ENCODE measurements at regions not wholly inside any gene's neighbourhood (a gene's known extent, or its start where the extent isn't known, plus 50 kb on each side); places are given as distances from the start of the nearest gene placed in this dataset.
A peak's percentile ranks its signal among the peaks of the same experiment; 100 is the strongest.

DNA sequence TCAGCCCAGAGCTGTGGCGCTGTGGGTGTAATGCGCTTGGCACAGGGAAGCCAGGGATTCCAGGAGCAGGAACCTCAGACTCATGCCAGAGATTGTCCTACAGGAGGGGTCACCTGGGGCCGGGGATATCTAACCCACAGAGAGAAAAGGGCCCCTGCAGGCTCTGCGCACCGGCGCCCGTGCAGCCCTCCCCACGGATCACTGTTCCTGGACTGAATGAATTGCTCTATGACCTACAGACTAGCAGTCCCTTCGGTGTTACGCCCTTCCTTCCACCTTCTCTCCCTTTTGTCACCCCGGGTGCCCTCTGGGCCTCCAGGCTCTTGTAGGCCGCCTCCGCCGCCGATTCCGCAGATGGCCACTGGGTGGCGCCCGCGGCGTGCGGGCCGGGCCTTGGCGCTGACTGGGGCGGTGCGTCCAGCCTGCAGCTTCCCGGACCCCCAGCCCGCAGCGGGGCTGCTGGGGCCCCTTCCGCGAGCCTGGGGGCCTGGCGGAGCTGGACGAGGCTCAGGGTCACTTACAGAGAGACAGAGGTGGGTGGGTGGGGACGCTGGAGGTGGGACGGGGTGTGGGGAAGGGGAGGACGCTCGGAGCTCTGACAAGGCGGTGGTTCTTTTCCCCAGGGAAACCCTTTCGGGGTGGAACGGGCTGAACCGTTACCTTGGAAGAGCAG is 101.3 kb downstream of the IER5 start:
- TF ChIP-seq RAD21 (IDR thresholded peaks at IDR 0.05; ENCODE audit: low read depth) (peak; percentile 97), EZH2phosphoT487 (IDR thresholded peaks at IDR 0.05; ENCODE audit: borderline replicate concordance) (no peak), YY1 (IDR thresholded peaks at IDR 0.05; ENCODE audit: extremely low read depth, insufficient replicate concordance, low read depth, low read length) (no peak), EGR1 (IDR thresholded peaks at IDR 0.05; ENCODE audit: low read depth) (no peak), POLR2A (IDR thresholded peaks at IDR 0.05; ENCODE audit: borderline replicate concordance, extremely low read depth, insufficient read depth, insufficient read length) (no peak)
- TF ChIP-seq, protein P1, sequence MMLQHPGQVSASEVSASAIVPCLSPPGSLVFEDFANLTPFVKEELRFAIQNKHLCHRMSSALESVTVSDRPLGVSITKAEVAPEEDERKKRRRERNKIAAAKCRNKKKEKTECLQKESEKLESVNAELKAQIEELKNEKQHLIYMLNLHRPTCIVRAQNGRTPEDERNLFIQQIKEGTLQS (IDR thresholded peaks at IDR 0.05) = no peak
- TF ChIP-seq, protein P2, sequence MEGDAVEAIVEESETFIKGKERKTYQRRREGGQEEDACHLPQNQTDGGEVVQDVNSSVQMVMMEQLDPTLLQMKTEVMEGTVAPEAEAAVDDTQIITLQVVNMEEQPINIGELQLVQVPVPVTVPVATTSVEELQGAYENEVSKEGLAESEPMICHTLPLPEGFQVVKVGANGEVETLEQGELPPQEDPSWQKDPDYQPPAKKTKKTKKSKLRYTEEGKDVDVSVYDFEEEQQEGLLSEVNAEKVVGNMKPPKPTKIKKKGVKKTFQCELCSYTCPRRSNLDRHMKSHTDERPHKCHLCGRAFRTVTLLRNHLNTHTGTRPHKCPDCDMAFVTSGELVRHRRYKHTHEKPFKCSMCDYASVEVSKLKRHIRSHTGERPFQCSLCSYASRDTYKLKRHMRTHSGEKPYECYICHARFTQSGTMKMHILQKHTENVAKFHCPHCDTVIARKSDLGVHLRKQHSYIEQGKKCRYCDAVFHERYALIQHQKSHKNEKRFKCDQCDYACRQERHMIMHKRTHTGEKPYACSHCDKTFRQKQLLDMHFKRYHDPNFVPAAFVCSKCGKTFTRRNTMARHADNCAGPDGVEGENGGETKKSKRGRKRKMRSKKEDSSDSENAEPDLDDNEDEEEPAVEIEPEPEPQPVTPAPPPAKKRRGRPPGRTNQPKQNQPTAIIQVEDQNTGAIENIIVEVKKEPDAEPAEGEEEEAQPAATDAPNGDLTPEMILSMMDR (IDR thresholded peaks at IDR 0.05 in 2 of 3, conservative IDR thresholded peaks at IDR 0.05 in 1 of 3; ENCODE audit: borderline replicate concordance in 1 of 3, insufficient read depth in 1 of 3, low read depth in 2 of 3, low read length in 2 of 3) = peak; percentile 97 to 99 (median 98)
- CTCF ChIA-PET = interaction anchor here (0.6 to 3.3 kb wide), 7 partner anchors 231 to 891 kb away, joined by 3 to 46 read pairs (median 3); no protein-coding TSS in a partner anchor
- Histone ChIP-seq H2AFZ (ENCODE audit: low read depth, low read length, poor library complexity, severe bottlenecking) (peak overlapping the region; percentile 61), H3K4me2 (ENCODE audit: low read length) (peak overlapping the region; percentile 62), H3K27me3 (ENCODE audit: insufficient read depth, low read length) (0 out of 2 replicates have a peak, but pooled peaks cover 9% of the 10 kb centered on the region), H3K27ac (ENCODE audit: low read depth, low read length) (no peak overlapping the region), H3K4me1 (ENCODE audit: control insufficient read depth in 1 of 2, insufficient read depth in 2 of 2, low read length in 2 of 2) (peaks cover 0 to 5% of the 10 kb centered on the region in 2 experiments; a peak in 1 of 4 replicates), H3K9me3 (ENCODE audit: control insufficient read depth in 1 of 2, insufficient read depth in 1 of 2, low read depth in 1 of 2, low read length in 2 of 2) (no peaks in the 10 kb centered on the region), H3K36me3 (ENCODE audit: control insufficient read depth in 1 of 2, insufficient read depth in 2 of 2, low read length in 2 of 2) (no peaks in the 10 kb centered on the region), H3K9me2 (ENCODE audit: insufficient read depth) (no peaks in the 10 kb centered on the region), H4K20me1 (ENCODE audit: insufficient read depth) (no peaks in the 10 kb centered on the region), H3K79me2 (ENCODE audit: insufficient read depth, low read length) (no peaks in the 10 kb centered on the region), H3K9ac (ENCODE audit: low read length) (no peak overlapping the region), H3K4me3 (replicated peaks in 1 of 2; ENCODE audit: low read depth in 1 of 2, low read length in 2 of 2) (peak overlapping the region in 1 of 2 experiments; percentile 25; a peak in 3 of 4 replicates)
- DNase-seq (ENCODE audit: low read depth, low spot score) (peak; percentile 19), ATAC-seq (peak; percentile 98)
- POLR2A ChIA-PET = no interaction called here
- intact Hi-C loops (cut with micrococcal nuclease) = loop anchor here (1.0 to 10.0 kb wide), 4 partner anchors 235 to 747 kb away; no protein-coding TSS in a partner anchor
- BruUV-seq (replicated peaks) = no TSS peak
- RAD21 ChIA-PET (ENCODE audit: low non-redundant PET in 1 of 2, low total read pairs in 2 of 2, uncharacterized antibody in 2 of 2, unreplicated experiment in 2 of 2) = interaction anchor here (0.6 to 1.9 kb wide), 8 partner anchors 51 to 747 kb away, joined by 3 to 9 read pairs (median 5); no protein-coding TSS in a partner anchor
